Activated naive CD4-positive, alpha-beta T cell treated with Interleukin-2 at 50 U/mL for 16 hours (primary cell): ENCODE measurements at regions not wholly inside any gene's neighbourhood (a gene's known extent, or its start where the extent isn't known, plus 50 kb on each side); places are given as distances from the start of the nearest gene placed in this dataset.

Source experiments
- DNase-seq: peaks from one replicate; pipeline ENCODE4 v3.0.0-alpha.2; 2020

GRCh38 chr5:173720953-173721600 lies 104.6 kb upstream of the BOD1 start:
- no peak for DNase-seq

DNA sequence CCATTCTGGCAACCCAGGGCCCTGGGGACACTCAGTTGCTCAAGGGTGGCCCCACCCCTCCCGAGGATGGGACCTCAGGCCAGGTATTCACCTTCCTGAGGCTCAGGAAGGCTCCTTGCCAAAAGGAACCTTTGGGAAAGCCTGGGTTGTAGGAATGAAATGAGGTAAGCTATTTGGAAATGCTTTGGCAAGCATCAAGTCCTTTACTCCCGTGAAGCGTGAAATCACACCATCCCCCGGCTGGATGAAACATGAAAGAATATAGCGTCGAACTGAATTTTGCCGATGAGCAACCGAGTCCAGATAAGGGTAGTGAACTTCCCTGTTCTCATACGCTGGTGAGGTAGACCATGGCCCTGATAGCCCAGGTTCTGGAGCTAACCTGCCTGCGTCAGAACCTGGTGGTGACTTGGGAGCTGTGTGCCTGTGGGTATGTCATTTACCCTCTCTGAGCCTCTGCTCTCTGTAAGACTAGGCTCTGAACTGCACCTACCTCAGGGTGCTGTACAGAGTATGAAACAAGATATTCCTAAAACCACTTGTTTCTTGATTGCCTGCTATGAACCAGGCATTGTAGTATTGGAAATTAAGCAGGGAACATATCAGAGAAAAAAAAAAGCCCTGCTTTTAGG lies 105.3 kb upstream of the BOD1 start:
- no peak for DNase-seq

DNA sequence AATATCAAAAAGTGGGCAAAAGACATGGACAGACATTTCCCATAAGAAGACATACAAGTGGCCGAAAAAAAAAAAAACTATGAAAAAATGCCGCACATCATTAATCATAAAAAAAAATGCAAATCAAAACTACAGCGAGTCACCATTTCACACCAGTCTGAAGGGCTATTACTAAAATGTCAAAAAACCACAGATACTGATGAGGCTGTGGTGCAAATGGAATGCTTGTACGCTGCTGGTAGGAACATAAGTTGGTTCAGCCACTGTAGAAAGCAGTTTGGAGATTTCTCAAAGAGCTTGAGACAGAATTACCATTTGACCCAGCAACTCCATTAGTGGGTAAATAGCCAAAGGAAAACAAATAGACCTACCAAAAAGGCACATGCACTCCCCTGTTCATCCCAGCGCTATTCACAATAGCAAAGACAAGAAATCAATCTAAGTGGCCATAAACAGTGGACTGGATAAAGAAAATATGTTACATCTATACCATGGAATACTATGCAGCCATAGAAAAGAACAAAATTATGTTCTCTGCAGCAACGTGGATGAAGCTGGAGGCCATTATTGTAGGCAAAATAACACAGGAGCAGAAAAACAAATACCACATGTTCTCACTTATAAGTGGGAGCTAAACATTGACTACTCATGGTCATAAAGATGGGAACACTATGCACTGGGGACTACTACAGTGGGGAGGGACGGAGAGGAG lies 110.6 kb upstream of the BOD1 start:
- no peak for DNase-seq

DNA sequence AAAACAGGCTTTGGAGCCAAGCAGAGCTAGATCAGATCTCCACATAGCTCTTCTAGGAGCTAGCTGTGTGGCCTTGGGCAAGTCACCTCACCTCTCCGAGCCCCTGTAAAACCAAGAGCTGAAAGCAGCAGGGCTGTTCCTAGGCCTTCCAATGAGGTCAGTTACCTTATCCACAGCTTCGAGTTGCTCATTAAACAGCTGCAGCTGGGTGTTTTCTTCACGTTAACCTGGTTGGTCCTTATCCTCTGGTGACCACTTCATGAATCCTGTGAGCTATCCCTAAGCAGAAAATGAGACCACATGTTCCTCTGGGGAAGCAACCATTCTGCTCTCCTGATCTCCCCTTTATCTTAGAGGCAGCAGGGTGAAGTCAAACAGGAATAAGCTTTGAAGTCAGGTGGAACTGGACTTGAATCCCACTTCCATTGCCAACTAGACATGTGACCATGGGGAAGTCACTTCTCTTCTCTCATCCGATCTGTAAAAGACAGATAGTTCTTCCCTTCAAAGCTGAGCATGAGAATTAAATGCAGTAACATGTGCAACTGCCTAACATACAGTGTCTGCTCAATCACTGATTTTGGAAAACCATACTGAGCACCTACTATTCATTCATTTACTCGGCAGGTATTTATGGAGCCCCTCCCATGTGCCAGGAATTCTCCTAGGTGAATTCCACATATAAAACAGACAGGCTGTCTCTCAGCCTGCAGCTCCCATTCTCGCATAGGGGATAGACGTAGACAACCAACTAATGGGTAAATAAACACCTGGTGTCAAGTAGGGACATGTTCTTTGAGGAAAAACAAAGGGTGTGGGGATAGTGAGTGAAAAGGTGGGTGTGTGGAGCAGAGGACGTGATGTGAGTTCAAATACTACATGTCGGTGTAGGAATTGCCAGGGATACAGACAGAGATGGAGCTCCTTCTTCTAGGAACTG lies 111.7 kb upstream of the BOD1 start:
- DNase-seq: no peak

GRCh38 chr5:173729079-173729765 lies 112.8 kb upstream of the BOD1 start:
- DNase-seq: no peak

DNA sequence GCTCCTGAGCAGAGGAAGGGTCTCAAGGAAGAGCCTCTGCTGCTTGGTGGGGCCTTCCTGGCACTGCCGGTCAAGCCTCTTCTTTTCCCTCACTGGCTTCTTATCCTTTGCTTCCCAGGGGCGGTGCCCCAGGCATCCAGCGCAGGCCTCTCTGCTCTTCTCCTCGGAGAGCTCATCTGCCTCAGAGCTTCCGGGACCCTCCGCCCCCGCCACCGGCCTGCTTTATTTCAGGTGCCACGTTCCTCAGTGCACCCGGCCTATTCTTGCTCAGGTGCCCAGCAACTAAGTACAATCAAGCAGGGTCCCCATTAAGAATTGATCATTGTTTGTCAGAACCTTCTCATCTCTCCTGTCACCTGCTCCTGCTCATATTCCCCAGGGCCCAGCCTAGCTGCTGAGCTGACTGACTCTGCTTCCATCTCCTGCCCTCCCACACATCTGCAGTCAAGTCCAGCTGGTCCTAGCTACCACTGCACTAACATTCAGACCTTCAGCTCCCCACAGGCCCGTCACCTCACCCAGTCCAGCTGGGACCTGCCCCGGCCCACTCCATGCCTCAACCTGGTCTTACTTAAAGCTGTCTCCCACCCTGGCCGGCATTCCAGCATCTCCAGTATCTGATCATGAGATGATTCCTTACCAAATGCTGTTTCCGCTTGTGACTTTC lies 114.3 kb upstream of the BOD1 start:
- no peak for DNase-seq

DNA sequence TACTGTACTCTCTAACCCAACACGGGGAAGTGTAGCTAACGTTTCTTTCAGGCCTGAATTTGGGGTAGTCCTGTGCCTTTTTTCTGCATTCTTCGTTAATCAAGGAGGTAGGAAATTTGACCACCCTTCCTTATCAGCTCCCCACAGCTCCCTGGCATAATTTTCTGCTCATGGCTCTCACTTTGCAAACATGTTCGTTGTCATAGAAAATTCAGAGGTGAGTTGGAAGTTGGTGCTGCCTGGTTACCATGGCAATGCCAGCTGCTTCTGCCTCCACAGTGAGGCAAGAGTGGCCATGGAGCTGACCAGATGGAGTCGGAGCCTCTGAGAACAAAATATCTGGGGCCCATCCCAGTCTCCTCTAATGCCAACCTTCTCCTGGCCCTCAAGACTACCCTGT lies 116.6 kb upstream of the BOD1 start:
- no peak for DNase-seq

DNA sequence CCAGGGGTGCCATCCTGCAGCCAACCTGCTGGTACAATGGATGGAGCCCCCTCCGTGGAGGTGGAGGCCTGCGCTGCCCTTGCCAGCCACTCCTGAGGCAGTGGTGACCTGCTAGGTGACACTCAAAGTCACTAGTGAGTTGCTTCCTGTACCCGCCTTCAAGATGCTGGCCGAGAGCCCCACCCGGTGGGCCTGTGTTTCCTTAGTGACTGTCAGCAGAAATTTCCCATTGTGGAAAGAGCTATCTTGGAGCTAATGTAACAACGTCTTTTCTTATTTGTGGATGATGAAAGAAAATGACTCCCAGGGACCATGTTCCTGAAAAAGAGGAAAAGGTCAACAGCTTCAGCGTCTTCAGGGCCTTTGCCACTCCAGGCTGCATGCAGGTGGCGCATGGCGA lies 117.0 kb upstream of the BOD1 start:
- DNase-seq: no peak

- DNase-seq: no peak
Observed at GRCh38 chr5:173733831-173734501, 117.5 kb upstream of the BOD1 start.

DNA sequence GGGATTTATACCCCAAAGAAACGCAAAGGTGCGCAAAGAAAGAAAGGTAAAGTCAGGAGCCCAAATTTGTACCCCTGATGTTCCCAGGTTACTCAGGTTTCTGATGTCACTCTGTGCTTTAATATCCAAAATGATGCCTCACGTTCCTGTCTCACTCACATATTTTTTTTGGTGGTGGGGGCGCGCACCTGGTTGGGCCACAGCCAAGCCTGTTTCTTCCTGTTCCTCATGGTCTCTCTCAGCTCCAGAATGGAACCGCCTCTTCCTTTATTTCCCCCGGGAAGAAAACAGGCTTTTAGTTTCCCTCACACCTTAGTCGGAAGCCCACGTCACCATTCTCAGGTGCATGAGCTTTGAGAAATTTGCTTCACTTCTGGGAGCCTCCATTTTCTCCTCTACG lies 118.3 kb upstream of the BOD1 start:
- DNase-seq: no peak

DNA sequence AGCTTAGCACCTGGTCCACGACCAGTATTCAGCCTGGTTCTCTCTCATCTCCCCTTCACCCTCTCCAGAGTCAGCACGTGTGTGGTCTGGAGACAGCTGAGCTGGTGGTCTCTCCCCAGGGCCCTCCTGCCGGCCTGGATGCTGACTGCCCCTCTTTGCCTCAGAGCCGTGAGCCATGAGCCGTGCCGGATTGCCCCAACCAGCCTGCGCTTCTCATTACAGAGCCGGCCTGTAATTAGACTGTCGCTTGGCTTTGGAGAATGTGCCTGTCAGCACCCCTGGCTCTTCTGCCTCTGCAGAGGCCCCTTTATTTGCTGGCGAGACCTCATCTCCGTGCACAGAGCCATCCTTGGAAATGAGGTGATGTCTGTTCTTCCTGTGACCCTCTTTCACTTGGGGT lies 118.7 kb upstream of the BOD1 start:
- no peak for DNase-seq

GRCh38 chr5:173735691-173736090 lies 119.2 kb upstream of the BOD1 start:
- no peak for DNase-seq

- DNase-seq: no peak
Observed at GRCh38 chr5:173736374-173736773, 119.9 kb upstream of the BOD1 start.

- no peak for DNase-seq
Observed at GRCh38 chr5:173736923-173737412, 120.5 kb upstream of the BOD1 start.

DNA sequence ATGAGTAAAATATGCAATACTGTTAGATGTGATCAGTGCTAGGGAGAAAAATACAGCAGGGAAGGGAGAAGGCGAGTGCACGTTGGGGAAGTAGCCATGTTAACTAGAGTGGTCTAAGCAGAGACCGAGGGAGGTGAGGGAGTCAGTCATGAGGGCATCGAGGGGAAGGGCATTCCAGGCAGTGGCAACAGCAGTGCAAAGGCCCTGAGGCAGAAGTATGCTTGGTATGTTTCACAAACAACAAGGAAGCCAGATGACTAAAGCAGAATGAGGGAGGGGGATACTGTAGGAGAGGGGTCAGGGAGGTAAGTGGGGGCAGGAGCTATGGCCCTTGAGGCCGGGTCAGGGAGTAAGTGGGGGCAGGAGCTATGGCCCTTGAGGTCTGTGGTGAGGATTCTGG lies 123.3 kb upstream of the BOD1 start:
- no peak for DNase-seq

GRCh38 chr5:173740400-173740799 lies 124.0 kb upstream of the BOD1 start:
- no peak for DNase-seq

DNA sequence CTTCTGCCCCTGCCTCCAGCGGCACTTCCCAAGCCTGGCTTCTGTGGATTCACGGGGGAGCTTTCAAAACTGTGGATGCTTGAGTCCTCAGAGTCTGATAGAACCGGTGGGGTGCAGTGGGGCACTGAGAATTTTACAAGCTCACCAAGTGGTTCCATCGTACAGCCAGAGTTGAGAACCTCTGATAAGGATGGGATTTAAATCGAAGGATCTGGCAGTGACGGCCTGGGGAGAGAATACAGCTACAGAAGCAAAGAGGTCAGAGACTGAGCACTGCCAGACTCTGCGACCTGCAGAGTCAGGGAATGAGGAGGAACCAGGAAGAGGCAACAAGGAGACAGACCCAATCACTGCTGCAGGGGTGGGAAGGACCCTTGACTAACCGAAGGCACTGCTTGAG lies 124.6 kb upstream of the BOD1 start:
- DNase-seq: no peak

- DNase-seq: no peak
Observed at GRCh38 chr5:173741729-173742431, 125.4 kb upstream of the BOD1 start.

GRCh38 chr5:173742432-173742816 lies 126.0 kb upstream of the BOD1 start:
- DNase-seq: no peak

- no peak for DNase-seq
Observed at GRCh38 chr5:173743641-173744343, 127.3 kb upstream of the BOD1 start.
